Spleen (tissue), 11 donors: ENCODE measurements at regions not wholly inside any gene's neighbourhood (a gene's known extent, or its start where the extent isn't known, plus 50 kb on each side); places are given as distances from the start of the nearest gene placed in this dataset.

Source experiments
- DNase-seq: peaks from one replicate; pipeline ENCODE4 v3.0.0-alpha.2; 2020
- H3K27ac ChIP-seq, 8 donors: fragments of 200-600 bp; sonication (generic) in 7 of 8; 1 replicate in 4 of 8; 2 replicates in 4 of 8; pipeline versions ENCODE4 v1.5.0 to v1.8.0; 2016 to 2021; ENCODE audit warnings: inconsistent platforms in 4 of 8, mild to moderate bottlenecking in 4 of 8, moderate library complexity in 1 of 8
- H3K27me3 ChIP-seq, 7 donors: fragments of 200-600 bp; sonication (generic) in 6 of 7; replicated peaks in 1 of 7; 1 replicate in 4 of 7; 2 replicates in 3 of 7; pipeline versions ENCODE4 v1.5.0 to v1.8.0; 2016 to 2021; ENCODE audit warnings: inconsistent platforms in 3 of 7, mild to moderate bottlenecking in 1 of 7
- H3K36me3 ChIP-seq, 6 donors: fragments of 200-600 bp; sonication (generic) in 5 of 6; 1 replicate in 4 of 6; 2 replicates in 2 of 6; pipeline versions ENCODE4 v1.5.0 to v1.8.0; 2016 to 2021; ENCODE audit warnings: inconsistent platforms in 2 of 6
- H3K4me1 ChIP-seq, 6 donors: fragments of 200-600 bp; sonication (generic) in 5 of 6; 1 replicate in 3 of 6; 2 replicates in 3 of 6; pipeline versions ENCODE4 v1.5.0 to v1.8.0; 2016 to 2021; ENCODE audit warnings: inconsistent platforms in 3 of 6
- H3K4me3 ChIP-seq, 8 donors: fragments of 200-600 bp; sonication (generic) in 7 of 8; 1 replicate in 4 of 8; 2 replicates in 4 of 8; pipeline versions ENCODE4 v1.5.0 to v1.8.0; 2016 to 2021; ENCODE audit warnings: inconsistent platforms in 4 of 8, mild to moderate bottlenecking in 4 of 8, moderate library complexity in 2 of 8
- H3K9me3 ChIP-seq, 8 donors: fragments of 200-600 bp; sonication (generic) in 7 of 8; 1 replicate in 4 of 8; 2 replicates in 4 of 8; pipeline versions ENCODE4 v1.5.0 to v1.8.0; 2016 to 2021; ENCODE audit warnings: inconsistent platforms in 4 of 8
- CTCF ChIP-seq, 11 experiments: fragments of 200-600 bp in 7 of 11; fragments of 450-650 bp in 4 of 11; sonication (generic) in 4 of 11; IDR thresholded peaks in 8 of 11; conservative IDR thresholded peaks in 3 of 11; 1 replicate in 7 of 11; 2 replicates in 4 of 11; pipeline versions ENCODE4 v1.4.0 to v1.8.0; 2016 to 2021; ENCODE audit warnings: antibody characterized with exemption in 11 of 11, inconsistent platforms in 4 of 11, mild to moderate bottlenecking in 1 of 11
- POLR2A ChIP-seq, 3 donors: fragments of 450-650 bp; IDR thresholded peaks; one replicate each; pipeline ENCODE4 v1.5.1; 2017; ENCODE audit warnings: antibody characterized with exemption in 3 of 3, mild to moderate bottlenecking in 1 of 3
- POLR2AphosphoS5 ChIP-seq, 3 donors: sonication (generic); formaldehyde crosslinking; IDR thresholded peaks; one replicate each; pipeline ENCODE4 v1.5.1; 2017; ENCODE audit warnings: antibody characterized with exemption in 3 of 3
- WGBS, 5 donors: extraction: QIAGEN DNeasy Blood & Tissue Kit in 3 of 5; methylation state at CpG; one replicate each; pipeline versions ENCODE4 v1.1.5 to v1.1.7; 2013 to 2018; 5-methylcytosine and 5-hydroxymethylcytosine counted together
- intact Hi-C: fragments of 100-400 bp; cut with DNase I; formaldehyde crosslinking; loops from one replicate; pipeline ENCODE4 v1.15.0; 2023; ENCODE audit warnings: low total_unique reads
- donor health status: healthy with polysubstance abuse.
- donor health status: DM: no; HTN: no; CAD: no; lungs with moderate emphysema.
- donor health status: DM: no; HTN: no; CAD: no.
- donor health status: Bipolar disorder and iron deficiency.
- donor health status: healthy.
- donor health status: DM: no; HTN: no; CAD: no.
- donor health status: DM: yes; HTN: yes; CAD: no.

GRCh38 chr15:69863446-69863845 is 234.3 kb downstream of the TLE3 start:
- WGBS, 5 donors = 71 to 89% (median 79%) methylated on average over 2 of the region's 2 CpGs
- peaks cover 0 to 1% (median 0%) of the 10 kb centered on the region in 6 donors for H3K4me1 ChIP-seq
- DNase-seq = no peak
- peaks cover 0 to 16% (median 0%) of the 10 kb centered on the region in 7 donors for H3K27me3 ChIP-seq
- no peak overlapping the region for H3K4me3 ChIP-seq
- intact Hi-C loops = no loop called here
- TF ChIP-seq POLR2AphosphoS5 (IDR thresholded peaks at IDR 0.05) (no peak), CTCF (IDR thresholded peaks at IDR 0.05 in 8 of 11, conservative IDR thresholded peaks at IDR 0.05 in 3 of 11) (no peak), POLR2A (IDR thresholded peaks at IDR 0.05) (no peak)
- H3K27ac ChIP-seq = no peak overlapping the region
- H3K36me3 ChIP-seq = no peaks in the 10 kb centered on the region
- no peaks in the 10 kb centered on the region for H3K9me3 ChIP-seq

DNA sequence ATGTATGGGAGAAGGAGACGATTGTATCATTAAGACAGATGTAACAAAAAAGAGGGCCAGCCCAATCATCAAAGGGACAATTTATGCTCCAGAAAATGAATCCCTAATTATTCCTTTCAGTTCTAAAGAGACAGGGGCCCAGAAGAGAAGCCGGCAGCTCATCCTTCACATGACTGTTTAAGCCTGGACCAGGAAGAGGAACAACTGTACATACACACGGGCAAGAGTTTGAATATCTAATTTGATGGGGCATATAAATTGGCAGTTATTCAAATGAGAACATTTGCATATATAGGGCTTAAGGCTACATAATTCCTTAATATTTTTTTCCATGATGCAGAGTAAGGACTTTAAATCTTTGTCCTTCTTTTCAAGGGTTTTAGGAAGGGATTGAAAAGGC is 232.3 kb downstream of the TLE3 start:
- Histone ChIP-seq H3K4me1 (no peaks in the 10 kb centered on the region), H3K27ac (no peak overlapping the region), H3K27me3 (peaks cover 0 to 13% (median 0%) of the 10 kb centered on the region in 7 donors), H3K9me3 (no peaks in the 10 kb centered on the region), H3K4me3 (no peak overlapping the region), H3K36me3 (no peaks in the 10 kb centered on the region)
- 71 to 84% (median 81%) methylated on average over 3 of the region's 3 CpGs for WGBS, 5 donors
- TF ChIP-seq CTCF (IDR thresholded peaks at IDR 0.05 in 8 of 11, conservative IDR thresholded peaks at IDR 0.05 in 3 of 11) = no peak
- DNase-seq = no peak
- intact Hi-C loops = no loop called here

GRCh38 chr15:69868756-69869155 is 229.0 kb downstream of the TLE3 start:
- WGBS, 5 donors = 75 to 83% (median 78%) methylated on average over 3 of the region's 3 CpGs
- Histone ChIP-seq H3K27me3 (peaks cover 0 to 5% (median 0%) of the 10 kb centered on the region in 7 donors), H3K36me3 (no peaks in the 10 kb centered on the region), H3K4me3 (no peak overlapping the region), H3K27ac (no peak overlapping the region), H3K9me3 (peaks cover 0 to 14% (median 9%) of the 10 kb centered on the region in 8 donors), H3K4me1 (no peaks in the 10 kb centered on the region)
- no peak for DNase-seq
- intact Hi-C loops = no loop called here
- TF ChIP-seq CTCF (IDR thresholded peaks at IDR 0.05 in 8 of 11, conservative IDR thresholded peaks at IDR 0.05 in 3 of 11) = no peak
- no peak for TF ChIP-seq POLR2AphosphoS5 (IDR thresholded peaks at IDR 0.05)
- TF ChIP-seq POLR2A (IDR thresholded peaks at IDR 0.05) = no peak

DNA sequence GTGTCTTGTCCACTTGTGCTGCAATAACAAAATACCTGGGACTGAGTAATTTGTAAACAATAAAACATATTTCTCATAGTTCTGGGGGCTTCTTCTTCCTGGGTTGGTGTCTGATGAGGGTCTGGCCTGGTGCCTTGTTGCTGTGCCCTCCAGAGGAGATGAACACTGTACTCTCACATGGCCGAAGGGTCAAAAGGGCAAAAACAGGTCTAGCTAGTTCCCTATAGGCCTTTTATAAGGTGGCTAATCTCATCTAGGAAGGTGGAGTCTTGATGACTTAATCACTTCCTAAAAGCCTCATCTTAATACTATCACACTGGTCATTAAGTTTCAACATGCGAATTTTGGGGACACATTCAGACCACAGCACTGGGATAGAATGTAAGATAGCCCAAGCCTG is 228.4 kb downstream of the TLE3 start:
- TF ChIP-seq POLR2AphosphoS5 (IDR thresholded peaks at IDR 0.05) = no peak
- no peak for TF ChIP-seq CTCF (IDR thresholded peaks at IDR 0.05 in 8 of 11, conservative IDR thresholded peaks at IDR 0.05 in 3 of 11)
- TF ChIP-seq POLR2A (IDR thresholded peaks at IDR 0.05) = no peak
- Histone ChIP-seq H3K27ac (no peak overlapping the region), H3K4me3 (no peak overlapping the region), H3K36me3 (no peaks in the 10 kb centered on the region), H3K4me1 (no peaks in the 10 kb centered on the region), H3K9me3 (peaks cover 0 to 19% (median 15%) of the 10 kb centered on the region in 8 donors), H3K27me3 (peaks cover 0 to 5% (median 0%) of the 10 kb centered on the region in 7 donors)
- 38 to 50% (median 46%) methylated on average over 2 of the region's 2 CpGs for WGBS, 5 donors
- DNase-seq = no peak
- intact Hi-C loops = no loop called here
